ENCODE measurements at regions not wholly inside any gene's neighbourhood (a gene's known extent, or its start where the extent isn't known, plus 50 kb on each side); places are given as distances from the start of the nearest gene placed in this dataset.

GRCh38 chr15:96049323-96049722 lies 281.2 kb upstream of the NR2F2 start:
- H3K4me3 ChIP-seq (ENCODE audit: low read depth, low read length): no peak overlapping the region
- no peak for TF ChIP-seq CTCF (IDR thresholded peaks at IDR 0.05; ENCODE audit: borderline replicate concordance, insufficient read depth, low read depth, low read length)

DNA sequence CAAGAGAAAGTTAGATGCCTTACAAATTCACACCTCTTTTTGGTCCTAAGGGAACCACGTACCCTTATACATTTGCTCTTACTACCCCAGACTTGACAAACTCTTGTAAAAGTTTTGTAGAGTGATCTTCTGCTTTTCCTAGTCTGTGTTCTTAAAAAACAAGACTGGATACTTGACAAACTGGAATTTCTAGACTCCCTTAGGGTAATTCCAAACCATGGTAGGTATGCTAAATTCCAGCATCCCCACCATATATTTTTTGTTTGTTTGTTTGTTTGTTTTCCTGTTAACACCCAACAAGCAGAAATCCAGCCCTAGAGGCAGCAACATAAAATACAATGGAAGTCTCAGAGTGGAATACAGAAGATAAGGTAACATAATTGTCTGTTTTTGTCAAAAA lies 280.7 kb upstream of the NR2F2 start:
- TF ChIP-seq CTCF (IDR thresholded peaks at IDR 0.05; ENCODE audit: borderline replicate concordance, insufficient read depth, low read depth, low read length): no peak
- no peak overlapping the region for H3K4me3 ChIP-seq (ENCODE audit: low read depth, low read length)

GRCh38 chr15:96051598-96051997 lies 278.9 kb upstream of the NR2F2 start:
- no peak overlapping the region for H3K4me3 ChIP-seq (ENCODE audit: low read depth, low read length)
- no peak for TF ChIP-seq CTCF (IDR thresholded peaks at IDR 0.05; ENCODE audit: borderline replicate concordance, insufficient read depth, low read depth, low read length)

- H3K4me3 ChIP-seq (ENCODE audit: low read depth, low read length): no peak overlapping the region
Observed at GRCh38 chr15:96052154-96052553, 278.3 kb upstream of the NR2F2 start.

DNA sequence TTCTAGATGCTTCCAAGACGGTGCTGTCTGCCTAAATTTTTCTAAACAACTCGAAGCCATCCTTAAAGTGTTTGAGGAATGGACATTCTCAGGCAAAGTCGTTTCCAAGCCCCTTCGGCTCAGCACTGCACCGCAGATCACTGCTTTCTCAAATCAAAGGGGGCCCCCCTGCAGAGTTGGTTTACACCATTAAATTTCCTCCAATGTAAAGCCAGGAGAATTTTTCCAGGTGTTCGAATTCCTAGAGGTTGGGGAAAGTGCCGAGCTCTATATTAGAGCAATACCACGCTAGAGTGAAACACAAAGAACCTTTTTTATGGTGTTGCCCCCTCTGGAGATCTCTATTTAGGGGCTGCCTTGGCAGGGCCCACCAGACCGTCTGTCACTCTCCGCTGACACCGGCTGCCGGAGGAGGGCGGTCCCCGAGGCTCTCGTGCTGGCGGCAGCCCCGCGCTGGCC lies 277.9 kb upstream of the NR2F2 start:
- no peak for TF ChIP-seq CTCF (IDR thresholded peaks at IDR 0.05; ENCODE audit: borderline replicate concordance, insufficient read depth, low read depth, low read length)
- no peak overlapping the region for H3K4me3 ChIP-seq (ENCODE audit: low read depth, low read length)

More at GRCh38 chr15:96052154-96052553, 278.3 kb upstream of the NR2F2 start:
- TF ChIP-seq CTCF (IDR thresholded peaks at IDR 0.05; ENCODE audit: borderline replicate concordance, insufficient read depth, low read depth, low read length): no peak

DNA sequence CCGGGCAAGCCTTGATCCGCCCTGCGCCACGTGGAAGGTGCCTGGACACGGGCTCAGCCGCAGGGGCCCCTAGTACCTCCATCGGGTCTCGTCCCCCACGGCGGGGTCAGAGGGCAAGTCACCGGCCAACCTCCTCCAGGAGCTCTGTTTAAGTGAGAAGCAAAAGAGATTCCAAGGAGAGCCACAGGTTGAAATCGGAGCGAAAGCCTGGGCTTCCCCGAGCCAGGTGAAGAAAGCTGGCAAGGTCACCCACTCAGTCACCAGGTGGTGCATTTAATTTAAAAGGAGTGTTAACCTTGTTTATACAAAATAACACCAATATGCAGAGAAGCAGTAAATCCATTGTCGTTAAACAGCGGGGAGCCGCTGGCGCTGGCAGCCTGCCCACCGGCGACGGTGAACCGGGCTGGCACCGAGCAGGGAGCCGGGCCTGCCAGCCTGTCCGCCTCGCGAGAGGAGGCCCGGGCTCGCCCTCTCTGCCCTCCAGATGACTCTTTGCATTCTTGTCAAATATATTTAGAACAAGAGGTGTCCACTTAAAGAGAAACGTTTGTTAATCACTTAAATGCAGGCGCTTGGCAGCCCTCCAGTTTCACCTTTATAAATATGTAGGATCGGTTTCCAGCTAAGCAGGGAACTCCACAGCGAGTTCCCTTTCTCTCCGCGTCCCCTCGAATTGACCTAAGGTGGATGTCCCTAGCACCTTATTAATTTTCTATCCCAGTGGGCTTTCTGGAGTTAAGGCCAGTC lies 277.3 kb upstream of the NR2F2 start:
- no peak overlapping the region for H3K4me3 ChIP-seq (ENCODE audit: low read depth, low read length)
- no peak for TF ChIP-seq CTCF (IDR thresholded peaks at IDR 0.05; ENCODE audit: borderline replicate concordance, insufficient read depth, low read depth, low read length)

- no peak overlapping the region for H3K4me3 ChIP-seq (ENCODE audit: low read depth, low read length)
- TF ChIP-seq CTCF (IDR thresholded peaks at IDR 0.05; ENCODE audit: borderline replicate concordance, insufficient read depth, low read depth, low read length): no peak
Observed at GRCh38 chr15:96053781-96054428, 276.6 kb upstream of the NR2F2 start.
